Neuronal stem cell (in vitro differentiated cells): ENCODE measurements at regions not wholly inside any gene's neighbourhood (a gene's known extent, or its start where the extent isn't known, plus 50 kb on each side); places are given as distances from the start of the nearest gene placed in this dataset.

Experiments used
- DNase-seq: peaks from one replicate; pipeline ENCODE4 v3.0.0-alpha.2; 2013; ENCODE audit warnings: low spot score
- H2AFZ ChIP-seq: one replicate; pipeline ENCODE4 v1.6.1; 2013; ENCODE audit warnings: mild to moderate bottlenecking, low read length, inconsistent platforms
- H2AK5ac ChIP-seq: 2 replicates; pipeline ENCODE4 v1.6.1; 2013; ENCODE audit warnings: low read depth, mild to moderate bottlenecking, inconsistent platforms, low read length, moderate library complexity, mixed read lengths
- H2BK120ac ChIP-seq: 2 replicates; pipeline ENCODE4 v1.6.1; 2013; ENCODE audit warnings: low read depth, mild to moderate bottlenecking, inconsistent platforms, low read length, moderate library complexity, mixed read lengths
- H2BK12ac ChIP-seq: one replicate; pipeline ENCODE4 v1.6.1; 2013; ENCODE audit warnings: low read length, inconsistent platforms
- H2BK15ac ChIP-seq: 2 replicates; pipeline ENCODE4 v1.6.1; 2013; ENCODE audit warnings: mild to moderate bottlenecking, low read length, inconsistent platforms, mixed read lengths
- H2BK5ac ChIP-seq: one replicate; pipeline ENCODE4 v1.6.1; 2013; ENCODE audit warnings: inconsistent platforms, mild to moderate bottlenecking, low read length, moderate library complexity
- H3K14ac ChIP-seq: one replicate; pipeline ENCODE4 v1.6.1; 2013; ENCODE audit warnings: low read length, inconsistent platforms
- H3K18ac ChIP-seq: 2 replicates; pipeline ENCODE4 v1.6.1; 2013; ENCODE audit warnings: low read length, inconsistent platforms
- H3K23ac ChIP-seq: 2 replicates; pipeline ENCODE4 v1.6.1; 2013; ENCODE audit warnings: low read depth, mild to moderate bottlenecking, mixed read lengths, low read length, inconsistent platforms; ENCODE audit not compliant: poor library complexity
- H3K27ac ChIP-seq: replicated peaks from 3 replicates; pipeline ENCODE4 v1.5.1; 2013; ENCODE audit warnings: low read length, inconsistent platforms
- H3K27me3 ChIP-seq, 3 experiments: 2 replicates each; pipeline ENCODE4 v1.6.1; 2013; ENCODE audit warnings: low read length in 3 of 3, mild to moderate bottlenecking in 2 of 3, inconsistent platforms in 1 of 3, low read depth in 1 of 3, mixed read lengths in 1 of 3, moderate library complexity in 1 of 3; ENCODE audit not compliant: control insufficient read depth in 3 of 3, insufficient read depth in 3 of 3
- H3K36me3 ChIP-seq, 2 donors: replicated peaks in 1 of 2; 2 replicates each; pipeline ENCODE4 v1.6.1; 2013; ENCODE audit warnings: low read length in 2 of 2; ENCODE audit not compliant: control insufficient read depth in 2 of 2, insufficient read depth in 2 of 2
- H3K4ac ChIP-seq: 2 replicates; pipeline ENCODE4 v1.6.1; 2013; ENCODE audit warnings: inconsistent platforms, mild to moderate bottlenecking, low read length, moderate library complexity
- H3K4me1 ChIP-seq, 2 donors: 1 replicate in 1 of 2; 2 replicates in 1 of 2; pipeline ENCODE4 v1.6.1; 2013; ENCODE audit warnings: low read length in 2 of 2, low read depth in 1 of 2; ENCODE audit not compliant: control insufficient read depth in 2 of 2, insufficient read depth in 1 of 2
- H3K4me2 ChIP-seq: one replicate; pipeline ENCODE4 v1.6.1; 2013; ENCODE audit warnings: mild to moderate bottlenecking, low read length, inconsistent platforms; ENCODE audit not compliant: insufficient read depth, poor library complexity, severe bottlenecking
- H3K4me3 ChIP-seq, 2 donors: 2 replicates each; pipeline ENCODE4 v1.5.1; 2013; ENCODE audit warnings: low read length in 2 of 2, mild to moderate bottlenecking in 2 of 2, inconsistent platforms in 1 of 2, moderate library complexity in 1 of 2
- H3K79me1 ChIP-seq: one replicate; pipeline ENCODE4 v1.6.1; 2013; ENCODE audit warnings: low read depth, mild to moderate bottlenecking, inconsistent platforms, low read length, moderate library complexity
- H3K9ac ChIP-seq: one replicate; pipeline ENCODE4 v1.6.1; 2013; ENCODE audit warnings: mild to moderate bottlenecking, low read depth, low read length, inconsistent platforms; ENCODE audit not compliant: poor library complexity
- H3K9me3 ChIP-seq, 2 donors: replicated peaks in 1 of 2; 2 replicates each; pipeline versions ENCODE3 to v1.6.1; 2013; ENCODE audit warnings: low read length in 2 of 2, mild to moderate bottlenecking in 2 of 2, inconsistent platforms in 1 of 2, low read depth in 1 of 2, mixed read lengths in 1 of 2, moderate library complexity in 1 of 2; ENCODE audit not compliant: control insufficient read depth in 2 of 2, insufficient read depth in 1 of 2
- H4K8ac ChIP-seq: one replicate; pipeline ENCODE4 v1.6.1; 2013; ENCODE audit warnings: low read depth, mild to moderate bottlenecking, inconsistent platforms, low read length, moderate library complexity
- H4K91ac ChIP-seq: one replicate; pipeline ENCODE4 v1.6.1; 2013; ENCODE audit warnings: low read length, low read depth, mild to moderate bottlenecking, inconsistent platforms; ENCODE audit not compliant: poor library complexity
- WGBS, 2 donors: extraction: QIAGEN DNeasy Blood & Tissue Kit; methylation state at CpG; one replicate each; pipeline ENCODE4 v1.1.7; 2013; ENCODE audit warnings: missing lambda C conversion rate in 2 of 2, mixed read lengths in 1 of 2; ENCODE audit not compliant: insufficient read length in 2 of 2, insufficient replicate concordance in 1 of 2; ENCODE audit errors: extremely low coverage in 2 of 2; 5-methylcytosine and 5-hydroxymethylcytosine counted together

- no peak overlapping the region for H3K27ac ChIP-seq
- no peaks in the 10 kb centered on the region for H3K9me3 ChIP-seq
- H4K8ac ChIP-seq = no peak overlapping the region
- no peak overlapping the region for H2BK15ac ChIP-seq
- no peak overlapping the region for H3K23ac ChIP-seq
- H3K4me1 ChIP-seq = no peaks in the 10 kb centered on the region
- no peaks in the 10 kb centered on the region for H3K36me3 ChIP-seq
- no peaks in the 10 kb centered on the region for H3K27me3 ChIP-seq
- H3K4me3 ChIP-seq = no peak overlapping the region
- H4K91ac ChIP-seq = no peak overlapping the region
- no peak overlapping the region for H3K9ac ChIP-seq
- H2BK12ac ChIP-seq = no peak overlapping the region
- no peak overlapping the region for H2AK5ac ChIP-seq
- H3K4me2 ChIP-seq = no peak overlapping the region
- H2BK120ac ChIP-seq = no peak overlapping the region
- no peak for DNase-seq
- H3K18ac ChIP-seq = no peak overlapping the region
- no peak overlapping the region for H2AFZ ChIP-seq
- H2BK5ac ChIP-seq = no peak overlapping the region
- no CpG with 5 or more reads among the region's 4 CpGs for WGBS, 2 donors
- H3K4ac ChIP-seq = no peak overlapping the region
- no peak overlapping the region for H3K14ac ChIP-seq
- H3K79me1 ChIP-seq = no peaks in the 10 kb centered on the region
Measured at GRCh38 chr2:83744855-83745254, 714.2 kb downstream of the SUCLG1 start.

GRCh38 chr2:83742117-83742782 lies 716.8 kb downstream of the SUCLG1 start:
- no peak overlapping the region for H2BK12ac ChIP-seq
- no peak overlapping the region for H2BK120ac ChIP-seq
- no peaks in the 10 kb centered on the region for H3K9me3 ChIP-seq
- H3K27me3 ChIP-seq = no peaks in the 10 kb centered on the region
- H3K4ac ChIP-seq = no peak overlapping the region
- no peak overlapping the region for H3K27ac ChIP-seq
- no peak overlapping the region for H2BK15ac ChIP-seq
- H3K23ac ChIP-seq = no peak overlapping the region
- no peak overlapping the region for H3K14ac ChIP-seq
- H3K36me3 ChIP-seq = no peaks in the 10 kb centered on the region
- H3K4me1 ChIP-seq = no peaks in the 10 kb centered on the region
- H3K4me3 ChIP-seq = no peak overlapping the region
- H3K79me1 ChIP-seq = no peaks in the 10 kb centered on the region
- no peak overlapping the region for H4K8ac ChIP-seq
- H3K9ac ChIP-seq = no peak overlapping the region
- no peak overlapping the region for H3K4me2 ChIP-seq
- no CpG with 5 or more reads among the region's 2 CpGs for WGBS, 2 donors
- no peak overlapping the region for H2AFZ ChIP-seq
- no peak overlapping the region for H2BK5ac ChIP-seq
- no peak overlapping the region for H4K91ac ChIP-seq
- DNase-seq = no peak
- no peak overlapping the region for H3K18ac ChIP-seq
- H2AK5ac ChIP-seq = no peak overlapping the region

DNA sequence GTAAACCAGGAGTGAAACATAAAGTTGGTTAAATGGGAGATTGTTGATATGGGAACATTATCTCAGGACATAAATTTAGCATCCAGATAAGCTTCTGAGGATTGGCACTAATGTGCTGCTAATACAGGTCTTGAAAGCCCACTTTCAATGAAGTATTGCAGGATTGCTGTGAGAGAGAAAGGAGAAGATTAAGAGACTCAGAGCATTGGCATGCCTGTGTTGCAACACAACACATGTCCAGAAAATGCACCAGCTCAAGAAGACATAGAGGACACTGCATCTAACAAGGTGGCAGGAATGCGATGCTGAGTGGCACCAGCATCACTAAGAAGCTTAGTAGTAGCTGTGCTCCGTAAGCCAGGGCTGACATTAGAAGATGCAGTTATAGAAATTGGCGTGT lies 728.9 kb downstream of the SUCLG1 start:
- Histone ChIP-seq H2BK5ac (no peak overlapping the region), H3K9me3 (no peaks in the 10 kb centered on the region), H3K4ac (no peak overlapping the region), H2AFZ (no peak overlapping the region), H3K36me3 (no peaks in the 10 kb centered on the region), H3K23ac (no peak overlapping the region), H2AK5ac (no peak overlapping the region), H3K18ac (no peak overlapping the region), H3K27me3 (no peaks in the 10 kb centered on the region), H3K14ac (no peak overlapping the region), H3K4me2 (no peak overlapping the region), H4K8ac (no peak overlapping the region), H3K79me1 (no peaks in the 10 kb centered on the region), H2BK15ac (no peak overlapping the region), H4K91ac (no peak overlapping the region), H2BK12ac (no peak overlapping the region), H3K4me1 (no peaks in the 10 kb centered on the region), H3K9ac (no peak overlapping the region), H2BK120ac (no peak overlapping the region), H3K27ac (no peak overlapping the region), H3K4me3 (no peak overlapping the region)
- WGBS, 2 donors = no CpG with 5 or more reads among the region's 3 CpGs
- no peak for DNase-seq

GRCh38 chr2:83725735-83726134 lies 733.3 kb downstream of the SUCLG1 start:
- Histone ChIP-seq H2BK120ac (no peak overlapping the region), H3K79me1 (no peaks in the 10 kb centered on the region), H3K18ac (no peak overlapping the region), H3K4ac (no peak overlapping the region), H3K36me3 (no peaks in the 10 kb centered on the region), H4K91ac (no peak overlapping the region), H3K14ac (no peak overlapping the region), H3K4me2 (no peak overlapping the region), H4K8ac (no peak overlapping the region), H3K23ac (no peak overlapping the region), H3K9ac (no peak overlapping the region), H3K27ac (no peak overlapping the region), H3K4me1 (no peaks in the 10 kb centered on the region), H2BK5ac (no peak overlapping the region), H2BK12ac (no peak overlapping the region), H3K9me3 (no peaks in the 10 kb centered on the region), H3K27me3 (no peaks in the 10 kb centered on the region), H2AFZ (no peak overlapping the region), H3K4me3 (no peak overlapping the region), H2BK15ac (no peak overlapping the region), H2AK5ac (no peak overlapping the region)
- no peak for DNase-seq
